GM23338 (cell line): ENCODE measurements at regions not wholly inside any gene's neighbourhood (a gene's known extent, or its start where the extent isn't known, plus 50 kb on each side); places are given as distances from the start of the nearest gene placed in this dataset.

Experiments
- ATAC-seq: fragments of 200-7000 bp; cut with Tn5 transposase; 3 replicates; pipeline ENCODE4 v1.9.1; 2020
- DNase-seq: peaks from one replicate; pipeline ENCODE4 v3.0.0-alpha.2; 2015; ENCODE audit warnings: low spot score
- H2AFZ ChIP-seq: fragments of 200-600 bp; sonication (generic); 2 replicates; pipeline ENCODE4 v1.8.0; 2016; ENCODE audit warnings: antibody characterized with exemption, mild to moderate bottlenecking, moderate library complexity
- H3F3A ChIP-seq: fragments of 200-600 bp; sonication (generic); replicated peaks from 2 replicates; pipeline ENCODE4 v1.8.0; 2017; ENCODE audit warnings: antibody characterized with exemption, mixed run types, low read depth
- H3K27ac ChIP-seq: fragments of 200-600 bp; sonication (generic); 2 replicates; pipeline ENCODE4 v1.6.1; 2016; ENCODE audit warnings: low read depth
- H3K27me3 ChIP-seq: fragments of 200-600 bp; sonication (generic); 2 replicates; pipeline ENCODE4 v1.8.0; 2016; ENCODE audit warnings: mild to moderate bottlenecking, mixed run types, moderate library complexity; ENCODE audit not compliant: insufficient read depth
- H3K36me3 ChIP-seq: fragments of 200-600 bp; sonication (generic); 2 replicates; pipeline ENCODE4 v1.8.0; 2016; ENCODE audit warnings: mild to moderate bottlenecking; ENCODE audit not compliant: insufficient read depth
- H3K4me1 ChIP-seq: fragments of 200-600 bp; sonication (generic); 2 replicates; pipeline ENCODE4 v1.8.0; 2016; ENCODE audit warnings: mild to moderate bottlenecking, moderate library complexity; ENCODE audit not compliant: insufficient read depth
- H3K4me2 ChIP-seq: fragments of 200-600 bp; sonication (generic); 2 replicates; pipeline ENCODE4 v1.7.1; 2017; ENCODE audit warnings: mixed run types
- H3K4me3 ChIP-seq: fragments of 200-600 bp; sonication (generic); 2 replicates; pipeline ENCODE4 v1.6.1; 2016; ENCODE audit warnings: mixed run types
- H3K79me2 ChIP-seq: fragments of 200-600 bp; sonication (generic); replicated peaks from 2 replicates; pipeline ENCODE4 v1.8.0; 2017; ENCODE audit warnings: mild to moderate bottlenecking; ENCODE audit not compliant: insufficient read depth
- H3K9me2 ChIP-seq: fragments of 200-600 bp; sonication (generic); 2 replicates; pipeline ENCODE4 v1.8.0; 2017; ENCODE audit not compliant: insufficient read depth
- H4K20me1 ChIP-seq: fragments of 200-600 bp; sonication (generic); replicated peaks from 2 replicates; pipeline ENCODE4 v1.8.0; 2017; ENCODE audit warnings: mild to moderate bottlenecking; ENCODE audit not compliant: insufficient read depth
- H3K27ac Mint-ChIP-seq: 2 replicates; pipeline ENCODE4 v1.8.0; 2020; ENCODE audit warnings: inconsistent platforms, mild to moderate bottlenecking, moderate library complexity, mixed read lengths
- H3K27me3 Mint-ChIP-seq: 3 replicates; pipeline ENCODE4 v1.8.0; 2022; ENCODE audit warnings: low read depth, mild to moderate bottlenecking, moderate library complexity, mixed read lengths, inconsistent platforms; ENCODE audit not compliant: insufficient read depth, poor library complexity
- H3K36me3 Mint-ChIP-seq: 3 replicates; pipeline ENCODE4 v1.8.0; 2021; ENCODE audit warnings: low read depth, mild to moderate bottlenecking, inconsistent platforms, moderate library complexity, mixed read lengths
- H3K4me1 Mint-ChIP-seq: 3 replicates; pipeline ENCODE4 v1.8.0; 2020; ENCODE audit warnings: mild to moderate bottlenecking, inconsistent platforms, mixed read lengths
- H3K4me3 Mint-ChIP-seq: 3 replicates; pipeline ENCODE4 v1.8.0; 2021; ENCODE audit warnings: moderate library complexity, mild to moderate bottlenecking, inconsistent platforms, mixed read lengths
- H3K9me3 Mint-ChIP-seq: 3 replicates; pipeline ENCODE4 v1.8.0; 2020; ENCODE audit warnings: moderate library complexity, mild to moderate bottlenecking, inconsistent platforms, mixed read lengths
- CREB1 ChIP-seq: fragments of 250-450 bp; sonication (Bioruptor Pico); IDR thresholded peaks from 2 replicates; pipeline ENCODE4 v1.5.0; 2020; ENCODE audit warnings: low read depth, mild to moderate bottlenecking, moderate library complexity
- CTCF ChIP-seq, 2 experiments: fragments of 200-600 bp in 1 of 2; sonication (generic) in 1 of 2; conservative IDR thresholded peaks; 2 replicates each; pipeline versions ENCODE4 v1.5.1 to v1.6.1; 2016 to 2017; ENCODE audit warnings: antibody characterized with exemption in 2 of 2, low read depth in 2 of 2, mild to moderate bottlenecking in 2 of 2, moderate library complexity in 1 of 2
- ETS1 ChIP-seq: IDR thresholded peaks from 2 replicates; pipeline ENCODE4 v1.6.1; 2016; ENCODE audit warnings: antibody characterized with exemption
- EZH2 ChIP-seq: fragments of 200-600 bp; sonication (generic); IDR thresholded peaks from one replicate; pipeline ENCODE4 v1.8.0; 2017; ENCODE audit warnings: antibody characterized with exemption, mild to moderate bottlenecking, low read depth; ENCODE audit not compliant: unreplicated experiment
- EZH2phosphoT487 ChIP-seq: fragments of 200-600 bp; sonication (generic); IDR thresholded peaks from one replicate; pipeline ENCODE4 v1.8.1; 2018; ENCODE audit warnings: antibody characterized with exemption; ENCODE audit not compliant: unreplicated experiment
- JUNB ChIP-seq: IDR thresholded peaks from one replicate; pipeline ENCODE4 v1.6.1; 2016; ENCODE audit warnings: antibody characterized with exemption; ENCODE audit not compliant: unreplicated experiment
- NANOG ChIP-seq: IDR thresholded peaks from 2 replicates; pipeline ENCODE4 v1.6.1; 2016; ENCODE audit warnings: antibody characterized with exemption, borderline replicate concordance
- POLR2AphosphoS5 ChIP-seq: IDR thresholded peaks from 2 replicates; pipeline ENCODE4 v1.6.1; 2016; ENCODE audit warnings: antibody characterized with exemption, low read depth
- STAT1 ChIP-seq: IDR thresholded peaks from one replicate; pipeline ENCODE4 v1.6.1; 2016; ENCODE audit warnings: antibody characterized with exemption; ENCODE audit not compliant: unreplicated experiment
- ZNF114 ChIP-seq: fragments of 250-450 bp; sonication (Bioruptor Pico); IDR thresholded peaks from 2 replicates; pipeline ENCODE4 v1.5.0; 2020; ENCODE audit warnings: mild to moderate bottlenecking, moderate library complexity
- ZNF331 ChIP-seq: fragments of 250-450 bp; sonication (Bioruptor Pico); IDR thresholded peaks from 2 replicates; pipeline ENCODE4 v1.5.0; 2020; ENCODE audit warnings: low read depth, mild to moderate bottlenecking, moderate library complexity
- TF ChIP-seq, protein P1 (sequence below): IDR thresholded peaks from one replicate; pipeline ENCODE4 v1.6.1; 2018; ENCODE audit warnings: antibody characterized with exemption; ENCODE audit not compliant: unreplicated experiment

DNA sequence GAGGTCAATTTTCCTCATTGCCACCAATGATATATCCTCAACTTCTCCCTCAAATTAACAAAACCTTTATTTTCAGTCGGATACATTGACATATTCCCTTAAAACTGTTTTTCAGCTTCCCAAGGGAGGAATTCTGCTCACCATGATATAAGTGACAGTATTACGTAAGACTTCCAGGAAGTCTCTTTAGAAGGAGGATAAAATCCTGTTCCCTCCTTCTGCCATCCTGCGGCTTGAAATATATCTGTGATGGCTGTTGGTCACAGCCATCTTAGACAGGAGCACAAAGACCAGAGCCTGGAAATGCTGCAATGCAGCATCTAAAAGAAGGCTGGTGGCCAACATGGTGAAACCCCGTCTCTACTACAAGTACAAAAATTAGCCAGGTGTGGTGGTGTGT lies 270.4 kb downstream of the GPATCH2 start:
- no peak for ATAC-seq
- peaks cover 3% of the 10 kb centered on the region; the same call in 1 of the 3 replicates for H3K9me3 Mint-ChIP-seq
- no peaks in the 10 kb centered on the region for H4K20me1 ChIP-seq
- no peaks in the 10 kb centered on the region for H3K9me2 ChIP-seq
- H3K27ac Mint-ChIP-seq: no peak overlapping the region
- H3K4me1 Mint-ChIP-seq: no peaks in the 10 kb centered on the region; the same call in 2 of the 3 replicates
- H3K4me3 Mint-ChIP-seq: no peak overlapping the region
- no peaks in the 10 kb centered on the region for H3K36me3 Mint-ChIP-seq
- no peaks in the 10 kb centered on the region for H3K27me3 ChIP-seq
- no peak overlapping the region for H2AFZ ChIP-seq
- H3F3A ChIP-seq: no peaks in the 10 kb centered on the region
- H3K4me2 ChIP-seq: no peak overlapping the region
- H3K27me3 Mint-ChIP-seq: no peaks in the 10 kb centered on the region
- H3K27ac ChIP-seq: no peak overlapping the region
- TF ChIP-seq ZNF331 (CRISPR knock-in tag) (no peak), STAT1 (no peak), NANOG (no peak), EZH2phosphoT487 (no peak), EZH2 (no peak)
- no peaks in the 10 kb centered on the region for H3K36me3 ChIP-seq
- no peaks in the 10 kb centered on the region for H3K79me2 ChIP-seq
- no peak overlapping the region for H3K4me3 ChIP-seq
- no peak for DNase-seq
- 0 out of 2 replicates have a peak, but pooled peaks cover 3% of the 10 kb centered on the region for H3K4me1 ChIP-seq

DNA sequence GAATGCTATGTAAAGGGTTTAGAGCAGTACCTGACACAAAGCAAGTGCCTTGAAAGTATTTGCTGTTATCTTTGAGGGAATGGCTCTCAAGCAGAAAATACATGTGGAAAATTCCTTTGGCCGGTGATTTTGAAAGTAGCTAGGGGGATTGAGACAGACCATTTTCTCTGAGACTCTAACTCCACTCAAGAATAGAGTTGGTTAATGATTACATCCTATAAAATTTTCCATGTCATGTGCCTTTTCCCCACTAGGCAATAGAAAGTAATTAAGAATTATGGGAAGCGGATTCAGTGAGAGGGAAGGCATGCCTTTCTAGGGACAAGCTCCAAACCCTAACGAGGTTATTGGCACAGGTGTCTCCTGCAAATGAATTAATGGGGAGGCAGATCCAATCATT lies 276.0 kb downstream of the GPATCH2 start:
- Histone ChIP-seq H3K4me1 (no peaks in the 10 kb centered on the region), H3K79me2 (no peaks in the 10 kb centered on the region), H2AFZ (no peak overlapping the region), H3K27me3 (no peaks in the 10 kb centered on the region), H3K9me2 (no peaks in the 10 kb centered on the region), H3K4me3 (no peak overlapping the region), H3F3A (no peaks in the 10 kb centered on the region), H4K20me1 (no peaks in the 10 kb centered on the region), H3K4me2 (no peak overlapping the region), H3K27ac (no peak overlapping the region), H3K36me3 (no peaks in the 10 kb centered on the region)
- DNase-seq (no peak), ATAC-seq (no peak)
- Mint-ChIP-seq H3K4me3 (no peak overlapping the region), H3K27me3 (no peaks in the 10 kb centered on the region), H3K27ac (no peak overlapping the region), H3K4me1 (no peaks in the 10 kb centered on the region), H3K36me3 (no peaks in the 10 kb centered on the region), H3K9me3 (no peaks in the 10 kb centered on the region)
- no peak for TF ChIP-seq ZNF331 (CRISPR knock-in tag)
- TF ChIP-seq CTCF (conservative IDR thresholded peaks at IDR 0.05; ENCODE audit: low read depth in 2 of 2): no peak
- TF ChIP-seq POLR2AphosphoS5: no peak
- TF ChIP-seq EZH2: no peak
- TF ChIP-seq STAT1: no peak
- TF ChIP-seq JUNB: no peak
- TF ChIP-seq ZNF114 (CRISPR knock-in tag): no peak
- no peak for TF ChIP-seq EZH2phosphoT487
- TF ChIP-seq, protein P1, sequence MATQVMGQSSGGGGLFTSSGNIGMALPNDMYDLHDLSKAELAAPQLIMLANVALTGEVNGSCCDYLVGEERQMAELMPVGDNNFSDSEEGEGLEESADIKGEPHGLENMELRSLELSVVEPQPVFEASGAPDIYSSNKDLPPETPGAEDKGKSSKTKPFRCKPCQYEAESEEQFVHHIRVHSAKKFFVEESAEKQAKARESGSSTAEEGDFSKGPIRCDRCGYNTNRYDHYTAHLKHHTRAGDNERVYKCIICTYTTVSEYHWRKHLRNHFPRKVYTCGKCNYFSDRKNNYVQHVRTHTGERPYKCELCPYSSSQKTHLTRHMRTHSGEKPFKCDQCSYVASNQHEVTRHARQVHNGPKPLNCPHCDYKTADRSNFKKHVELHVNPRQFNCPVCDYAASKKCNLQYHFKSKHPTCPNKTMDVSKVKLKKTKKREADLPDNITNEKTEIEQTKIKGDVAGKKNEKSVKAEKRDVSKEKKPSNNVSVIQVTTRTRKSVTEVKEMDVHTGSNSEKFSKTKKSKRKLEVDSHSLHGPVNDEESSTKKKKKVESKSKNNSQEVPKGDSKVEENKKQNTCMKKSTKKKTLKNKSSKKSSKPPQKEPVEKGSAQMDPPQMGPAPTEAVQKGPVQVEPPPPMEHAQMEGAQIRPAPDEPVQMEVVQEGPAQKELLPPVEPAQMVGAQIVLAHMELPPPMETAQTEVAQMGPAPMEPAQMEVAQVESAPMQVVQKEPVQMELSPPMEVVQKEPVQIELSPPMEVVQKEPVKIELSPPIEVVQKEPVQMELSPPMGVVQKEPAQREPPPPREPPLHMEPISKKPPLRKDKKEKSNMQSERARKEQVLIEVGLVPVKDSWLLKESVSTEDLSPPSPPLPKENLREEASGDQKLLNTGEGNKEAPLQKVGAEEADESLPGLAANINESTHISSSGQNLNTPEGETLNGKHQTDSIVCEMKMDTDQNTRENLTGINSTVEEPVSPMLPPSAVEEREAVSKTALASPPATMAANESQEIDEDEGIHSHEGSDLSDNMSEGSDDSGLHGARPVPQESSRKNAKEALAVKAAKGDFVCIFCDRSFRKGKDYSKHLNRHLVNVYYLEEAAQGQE: no peak
- no peak for TF ChIP-seq CREB1 (CRISPR knock-in tag)
- TF ChIP-seq ETS1: no peak
- TF ChIP-seq NANOG: no peak
